AG10803 (cell line): ENCODE measurements at regions not wholly inside any gene's neighbourhood (a gene's known extent, or its start where the extent isn't known, plus 50 kb on each side); places are given as distances from the start of the nearest gene placed in this dataset.
A peak's percentile ranks its signal among the peaks of the same experiment; 100 is the strongest.

Experiments used
- DNase-seq: peaks from one replicate; pipeline ENCODE4 v3.0.0; 2010; ENCODE audit warnings: low read depth
- H3K4me3 ChIP-seq: 2 replicates; pipeline ENCODE4 v1.5.1; 2011; ENCODE audit warnings: mild to moderate bottlenecking, low read length, control low read depth
- CTCF ChIP-seq: conservative IDR thresholded peaks from 2 replicates; pipeline ENCODE4 v1.5.1; 2011; ENCODE audit warnings: mild to moderate bottlenecking, low read length, control low read depth, inconsistent platforms

- H3K4me3 ChIP-seq: no peak overlapping the region
- DNase-seq: no peak
- no peak for TF ChIP-seq CTCF
These were observed 57.3 kb upstream of the PPP2R3A start for GRCh38 chr3:135908225-135908624.

- no peak for DNase-seq
- no peak overlapping the region for H3K4me3 ChIP-seq
These were observed 56.8 kb upstream of the PPP2R3A start for GRCh38 chr3:135908737-135909136.

GRCh38 chr3:135911110-135911509, 54.4 kb upstream of the PPP2R3A start:
- no peak overlapping the region for H3K4me3 ChIP-seq
- peak; percentile 25 for DNase-seq
- no peak for TF ChIP-seq CTCF

More at GRCh38 chr3:135908737-135909136, 56.8 kb upstream of the PPP2R3A start:
- TF ChIP-seq CTCF: no peak

- no peak for TF ChIP-seq CTCF
- no peak for DNase-seq
- no peak overlapping the region for H3K4me3 ChIP-seq
These were observed 50.3 kb upstream of the PPP2R3A start for GRCh38 chr3:135915206-135915605.
